Testis (tissue), 2 donors: ENCODE measurements at regions not wholly inside any gene's neighbourhood (a gene's known extent, or its start where the extent isn't known, plus 50 kb on each side); places are given as distances from the start of the nearest gene placed in this dataset.

Experiments used
- POLR2A ChIP-seq: fragments of 450-650 bp; IDR thresholded peaks from one replicate; pipeline ENCODE4 v1.6.1; 2017; ENCODE audit warnings: antibody characterized with exemption, mild to moderate bottlenecking, moderate library complexity
- TF ChIP-seq, protein P1 (sequence below), 3 experiments: fragments of 450-650 bp in 2 of 3; fragments of 200-600 bp in 1 of 3; sonication (generic) in 1 of 3; IDR thresholded peaks; one replicate each; pipeline ENCODE4 v1.5.1; 2016 to 2019; ENCODE audit warnings: antibody characterized with exemption in 3 of 3, mild to moderate bottlenecking in 2 of 3, moderate library complexity in 1 of 3

DNA sequence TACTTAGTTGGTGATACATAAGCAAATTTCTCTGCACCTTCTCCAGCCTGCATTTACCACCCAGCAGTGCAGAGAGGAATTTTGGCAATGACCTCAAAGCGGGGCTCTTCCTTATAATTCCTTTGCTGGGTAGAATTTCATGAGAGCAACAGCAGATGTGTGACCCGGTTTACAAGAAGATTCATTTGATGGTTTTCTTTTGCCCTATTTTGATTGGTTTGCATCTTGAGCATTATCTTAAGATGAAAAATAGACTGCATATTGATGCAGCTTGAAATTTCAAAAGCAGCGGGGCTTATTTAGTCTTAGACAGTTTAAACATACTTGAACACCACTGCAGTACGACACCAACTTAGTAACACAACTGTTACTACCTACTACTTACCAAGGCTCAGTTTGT lies 378.9 kb downstream of the TTLL7 start:
- TF ChIP-seq, protein P1, sequence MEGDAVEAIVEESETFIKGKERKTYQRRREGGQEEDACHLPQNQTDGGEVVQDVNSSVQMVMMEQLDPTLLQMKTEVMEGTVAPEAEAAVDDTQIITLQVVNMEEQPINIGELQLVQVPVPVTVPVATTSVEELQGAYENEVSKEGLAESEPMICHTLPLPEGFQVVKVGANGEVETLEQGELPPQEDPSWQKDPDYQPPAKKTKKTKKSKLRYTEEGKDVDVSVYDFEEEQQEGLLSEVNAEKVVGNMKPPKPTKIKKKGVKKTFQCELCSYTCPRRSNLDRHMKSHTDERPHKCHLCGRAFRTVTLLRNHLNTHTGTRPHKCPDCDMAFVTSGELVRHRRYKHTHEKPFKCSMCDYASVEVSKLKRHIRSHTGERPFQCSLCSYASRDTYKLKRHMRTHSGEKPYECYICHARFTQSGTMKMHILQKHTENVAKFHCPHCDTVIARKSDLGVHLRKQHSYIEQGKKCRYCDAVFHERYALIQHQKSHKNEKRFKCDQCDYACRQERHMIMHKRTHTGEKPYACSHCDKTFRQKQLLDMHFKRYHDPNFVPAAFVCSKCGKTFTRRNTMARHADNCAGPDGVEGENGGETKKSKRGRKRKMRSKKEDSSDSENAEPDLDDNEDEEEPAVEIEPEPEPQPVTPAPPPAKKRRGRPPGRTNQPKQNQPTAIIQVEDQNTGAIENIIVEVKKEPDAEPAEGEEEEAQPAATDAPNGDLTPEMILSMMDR (IDR thresholded peaks at IDR 0.05), result no peak
- no peak for TF ChIP-seq POLR2A
